SU-DHL-6 (cell line): ENCODE measurements at regions not wholly inside any gene's neighbourhood (a gene's known extent, or its start where the extent isn't known, plus 50 kb on each side); places are given as distances from the start of the nearest gene placed in this dataset.

ENCODE experiments used
- H2AFZ ChIP-seq: fragments of 200-600 bp; sonication (generic); 2 replicates; pipeline ENCODE4 v1.6.1; 2014; ENCODE audit warnings: low read depth, mild to moderate bottlenecking, moderate library complexity, mixed read lengths, antibody characterized with exemption, low read length; ENCODE audit not compliant: severe bottlenecking
- H3F3A ChIP-seq: fragments of 200-600 bp; shearing (Covaris generic); 2 replicates; pipeline ENCODE4 v1.6.0; 2016; ENCODE audit warnings: antibody characterized with exemption, mild to moderate bottlenecking; ENCODE audit not compliant: insufficient read depth
- H3K27ac ChIP-seq: fragments of 200-600 bp; sonication (generic); 2 replicates; pipeline ENCODE4 v1.5.1; 2016; ENCODE audit warnings: low read depth, mild to moderate bottlenecking, low read length, moderate library complexity, mixed read lengths
- H3K27me3 ChIP-seq: fragments of 200-600 bp; sonication (generic), shearing (Covaris generic); 2 replicates; pipeline ENCODE4 v1.6.0; 2014; ENCODE audit warnings: mild to moderate bottlenecking, low read length
- H3K36me3 ChIP-seq: fragments of 200-600 bp; sonication (generic); 2 replicates; pipeline ENCODE4 v1.6.1; 2014; ENCODE audit warnings: mild to moderate bottlenecking, low read length, mixed read lengths
- H3K4me2 ChIP-seq: fragments of 300-600, 200-600 bp; shearing (Covaris generic), sonication (generic); 2 replicates; pipeline ENCODE4 v1.6.0; 2014; ENCODE audit warnings: low read length, low read depth, mild to moderate bottlenecking; ENCODE audit not compliant: poor library complexity, severe bottlenecking
- H3K4me3 ChIP-seq: fragments of 200-600 bp; sonication (generic); 2 replicates; pipeline ENCODE4 v1.5.1; 2014; ENCODE audit warnings: antibody characterized with exemption, low read length, mild to moderate bottlenecking, mixed read lengths; ENCODE audit not compliant: insufficient read depth, poor library complexity, severe bottlenecking
- H3K79me2 ChIP-seq: fragments of 200-600 bp; sonication (generic); 2 replicates; pipeline ENCODE4 v1.6.1; 2014; ENCODE audit warnings: mild to moderate bottlenecking, low read length, moderate library complexity; ENCODE audit not compliant: insufficient read depth
- H3K9ac ChIP-seq: fragments of 200-600 bp; sonication (generic); 2 replicates; pipeline ENCODE4 v1.7.0; 2014; ENCODE audit warnings: mild to moderate bottlenecking, low read length
- H3K9me2 ChIP-seq: fragments of 200-600 bp; sonication (generic); replicated peaks from 2 replicates; pipeline ENCODE4 v1.6.1; 2014; ENCODE audit warnings: low read length; ENCODE audit not compliant: insufficient read depth
- H3K9me3 ChIP-seq: fragments of 200-600 bp; sonication (generic); 2 replicates; pipeline ENCODE4 v1.6.1; 2014; ENCODE audit warnings: low read length, mixed read lengths; ENCODE audit not compliant: insufficient read depth
- H4K20me1 ChIP-seq: fragments of 200-600 bp; sonication (generic); 2 replicates; pipeline ENCODE4 v1.6.1; 2014; ENCODE audit warnings: low read depth, mild to moderate bottlenecking, antibody characterized with exemption, low read length, moderate library complexity, mixed read lengths
- EZH2phosphoT487 ChIP-seq: fragments of 200-600 bp; sonication (generic), shearing (Covaris generic); conservative IDR thresholded peaks from 2 replicates; pipeline ENCODE4 v1.6.1; 2018; ENCODE audit warnings: mild to moderate bottlenecking, antibody characterized with exemption, low read length, moderate library complexity, mixed read lengths
- TF ChIP-seq, protein P1 (sequence below): fragments of 200-600 bp; sonication (generic); IDR thresholded peaks from one replicate; pipeline ENCODE4 v1.5.1; 2017; ENCODE audit warnings: antibody characterized with exemption, mild to moderate bottlenecking, low read length, moderate library complexity; ENCODE audit not compliant: insufficient read depth, poor library complexity, severe bottlenecking

DNA sequence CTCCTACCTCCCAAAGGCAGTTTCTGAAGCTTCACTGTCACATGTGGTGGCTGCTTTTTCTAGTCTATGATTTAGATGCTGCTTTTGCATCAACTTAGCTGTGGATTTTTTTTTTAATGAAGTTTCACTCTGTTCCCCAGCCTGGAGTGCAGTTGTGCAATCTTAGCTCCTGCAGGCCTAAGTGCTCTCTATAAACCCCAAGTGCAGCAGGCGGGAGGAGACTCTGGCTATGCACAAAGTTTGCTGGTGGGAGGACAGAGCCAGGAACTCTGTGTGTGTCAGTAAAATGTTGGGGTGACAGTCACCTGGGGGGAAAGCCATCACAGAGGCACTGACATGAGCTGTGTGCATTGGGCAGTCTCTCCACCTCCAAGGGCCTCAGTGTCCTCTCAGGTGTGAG lies 138.8 kb upstream of the FAM20C start:
- no peak for TF ChIP-seq EZH2phosphoT487
- TF ChIP-seq, protein P1, sequence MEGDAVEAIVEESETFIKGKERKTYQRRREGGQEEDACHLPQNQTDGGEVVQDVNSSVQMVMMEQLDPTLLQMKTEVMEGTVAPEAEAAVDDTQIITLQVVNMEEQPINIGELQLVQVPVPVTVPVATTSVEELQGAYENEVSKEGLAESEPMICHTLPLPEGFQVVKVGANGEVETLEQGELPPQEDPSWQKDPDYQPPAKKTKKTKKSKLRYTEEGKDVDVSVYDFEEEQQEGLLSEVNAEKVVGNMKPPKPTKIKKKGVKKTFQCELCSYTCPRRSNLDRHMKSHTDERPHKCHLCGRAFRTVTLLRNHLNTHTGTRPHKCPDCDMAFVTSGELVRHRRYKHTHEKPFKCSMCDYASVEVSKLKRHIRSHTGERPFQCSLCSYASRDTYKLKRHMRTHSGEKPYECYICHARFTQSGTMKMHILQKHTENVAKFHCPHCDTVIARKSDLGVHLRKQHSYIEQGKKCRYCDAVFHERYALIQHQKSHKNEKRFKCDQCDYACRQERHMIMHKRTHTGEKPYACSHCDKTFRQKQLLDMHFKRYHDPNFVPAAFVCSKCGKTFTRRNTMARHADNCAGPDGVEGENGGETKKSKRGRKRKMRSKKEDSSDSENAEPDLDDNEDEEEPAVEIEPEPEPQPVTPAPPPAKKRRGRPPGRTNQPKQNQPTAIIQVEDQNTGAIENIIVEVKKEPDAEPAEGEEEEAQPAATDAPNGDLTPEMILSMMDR = no peak
- Histone ChIP-seq H2AFZ (no peak overlapping the region), H4K20me1 (no peaks in the 10 kb centered on the region)

GRCh38 chr7:54615-55014 lies 137.8 kb upstream of the FAM20C start:
- Histone ChIP-seq H3F3A (no peaks in the 10 kb centered on the region), H3K9ac (no peak overlapping the region), H3K27me3 (no peaks in the 10 kb centered on the region), H3K9me2 (no peaks in the 10 kb centered on the region), H3K27ac (no peak overlapping the region), H4K20me1 (no peaks in the 10 kb centered on the region), H3K9me3 (no peaks in the 10 kb centered on the region), H2AFZ (no peak overlapping the region), H3K36me3 (no peaks in the 10 kb centered on the region), H3K4me2 (no peak overlapping the region), H3K79me2 (no peaks in the 10 kb centered on the region), H3K4me3 (no peak overlapping the region)
- TF ChIP-seq, protein P1 = no peak
- TF ChIP-seq EZH2phosphoT487 = no peak

More for the DNA sequence above, 138.8 kb upstream of the FAM20C start:
- Histone ChIP-seq H3K27me3 (no peaks in the 10 kb centered on the region), H3K4me3 (no peak overlapping the region), H3F3A (no peaks in the 10 kb centered on the region), H3K9me3 (no peaks in the 10 kb centered on the region), H3K4me2 (no peak overlapping the region), H3K9me2 (no peaks in the 10 kb centered on the region), H3K27ac (no peak overlapping the region), H3K79me2 (no peaks in the 10 kb centered on the region), H3K36me3 (no peaks in the 10 kb centered on the region), H3K9ac (no peak overlapping the region)

GRCh38 chr7:55690-56248 lies 136.6 kb upstream of the FAM20C start:
- H3K4me2 ChIP-seq = no peak overlapping the region
- H3K27me3 ChIP-seq = no peaks in the 10 kb centered on the region
- no peaks in the 10 kb centered on the region for H3F3A ChIP-seq
- no peaks in the 10 kb centered on the region for H3K79me2 ChIP-seq
- no peaks in the 10 kb centered on the region for H3K9me2 ChIP-seq
- no peak overlapping the region for H3K9ac ChIP-seq
- no peak overlapping the region for H3K4me3 ChIP-seq
- no peaks in the 10 kb centered on the region for H3K36me3 ChIP-seq
- no peak overlapping the region for H2AFZ ChIP-seq
- H3K9me3 ChIP-seq = no peaks in the 10 kb centered on the region
- TF ChIP-seq, protein P1 = no peak
- TF ChIP-seq EZH2phosphoT487 = no peak
- no peaks in the 10 kb centered on the region for H4K20me1 ChIP-seq
- no peak overlapping the region for H3K27ac ChIP-seq
